Tibial artery (tissue), 4 donors: ENCODE measurements at regions not wholly inside any gene's neighbourhood (a gene's known extent, or its start where the extent isn't known, plus 50 kb on each side); places are given as distances from the start of the nearest gene placed in this dataset.

Experiments used
- DNase-seq, 2 donors: peaks; one replicate each; pipeline ENCODE4 v3.0.0-alpha.2; 2019
- H3K27ac ChIP-seq, 2 donors: fragments of 200-600 bp; sonication (generic) in 1 of 2; 1 replicate in 1 of 2; 2 replicates in 1 of 2; pipeline ENCODE4 v1.5.1; 2018 to 2019; ENCODE audit warnings: mild to moderate bottlenecking in 1 of 2
- H3K27me3 ChIP-seq, 2 donors: fragments of 200-600 bp; sonication (generic) in 1 of 2; one replicate each; pipeline versions ENCODE4 v1.5.1 to v1.6.0; 2016 to 2019
- H3K36me3 ChIP-seq, 3 donors: fragments of 200-600 bp; sonication (generic) in 2 of 3; one replicate each; pipeline ENCODE4 v1.5.1; 2016 to 2019; ENCODE audit warnings: mild to moderate bottlenecking in 2 of 3
- H3K4me1 ChIP-seq, 4 donors: fragments of 200-600 bp; sonication (generic) in 2 of 4; 1 replicate in 3 of 4; 2 replicates in 1 of 4; pipeline ENCODE4 v1.5.1; 2016 to 2019
- H3K4me3 ChIP-seq, 2 donors: fragments of 200-600 bp; sonication (generic) in 1 of 2; 1 replicate in 1 of 2; 2 replicates in 1 of 2; pipeline ENCODE4 v1.5.1; 2018 to 2019; ENCODE audit warnings: mild to moderate bottlenecking in 2 of 2
- H3K9me3 ChIP-seq, 3 donors: fragments of 200-600 bp; sonication (generic) in 1 of 3; one replicate each; pipeline ENCODE4 v1.5.1; 2016 to 2019
- intact Hi-C: fragments of 100-400 bp; cut with DNase I; formaldehyde crosslinking; loops from one replicate; pipeline ENCODE4 v1.15.0; 2023; ENCODE audit warnings: low total_unique reads
- TF ChIP-seq, protein P1 (sequence below), 2 experiments: fragments of 200-600 bp in 1 of 2; fragments of 450-650 bp in 1 of 2; IDR thresholded peaks; one replicate each; pipeline ENCODE4 v1.5.1; 2017 to 2019; ENCODE audit warnings: antibody characterized with exemption in 2 of 2, mild to moderate bottlenecking in 1 of 2, moderate library complexity in 1 of 2

DNA sequence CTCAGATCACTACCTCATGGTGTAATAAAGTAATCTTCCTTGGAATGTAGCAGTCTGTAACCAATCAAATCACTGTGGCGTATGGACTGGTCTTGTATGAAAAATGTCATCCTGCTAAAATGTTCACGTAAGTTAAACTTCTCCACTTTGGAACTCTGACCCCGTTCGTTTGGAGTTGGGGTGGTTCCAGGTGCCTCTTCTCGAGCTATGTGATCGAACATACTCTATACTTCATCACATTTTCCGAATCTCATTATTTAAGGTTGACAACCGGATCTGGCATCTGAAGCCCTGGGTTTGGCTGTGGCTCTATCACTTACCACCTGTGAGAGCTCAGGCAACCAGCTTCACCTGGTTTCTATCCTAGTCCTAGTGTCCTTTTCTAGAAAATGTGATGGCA, 148.0 kb upstream of the MYCN start:
- Histone ChIP-seq H3K27me3 (peaks cover 0 to 47% of the 10 kb centered on the region in 2 donors), H3K27ac (no peak overlapping the region), H3K4me1 (no peaks in the 10 kb centered on the region), H3K36me3 (no peaks in the 10 kb centered on the region), H3K4me3 (no peak overlapping the region), H3K9me3 (no peaks in the 10 kb centered on the region)
- TF ChIP-seq, protein P1, sequence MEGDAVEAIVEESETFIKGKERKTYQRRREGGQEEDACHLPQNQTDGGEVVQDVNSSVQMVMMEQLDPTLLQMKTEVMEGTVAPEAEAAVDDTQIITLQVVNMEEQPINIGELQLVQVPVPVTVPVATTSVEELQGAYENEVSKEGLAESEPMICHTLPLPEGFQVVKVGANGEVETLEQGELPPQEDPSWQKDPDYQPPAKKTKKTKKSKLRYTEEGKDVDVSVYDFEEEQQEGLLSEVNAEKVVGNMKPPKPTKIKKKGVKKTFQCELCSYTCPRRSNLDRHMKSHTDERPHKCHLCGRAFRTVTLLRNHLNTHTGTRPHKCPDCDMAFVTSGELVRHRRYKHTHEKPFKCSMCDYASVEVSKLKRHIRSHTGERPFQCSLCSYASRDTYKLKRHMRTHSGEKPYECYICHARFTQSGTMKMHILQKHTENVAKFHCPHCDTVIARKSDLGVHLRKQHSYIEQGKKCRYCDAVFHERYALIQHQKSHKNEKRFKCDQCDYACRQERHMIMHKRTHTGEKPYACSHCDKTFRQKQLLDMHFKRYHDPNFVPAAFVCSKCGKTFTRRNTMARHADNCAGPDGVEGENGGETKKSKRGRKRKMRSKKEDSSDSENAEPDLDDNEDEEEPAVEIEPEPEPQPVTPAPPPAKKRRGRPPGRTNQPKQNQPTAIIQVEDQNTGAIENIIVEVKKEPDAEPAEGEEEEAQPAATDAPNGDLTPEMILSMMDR (IDR thresholded peaks at IDR 0.05): no peak
- DNase-seq: no peak
- intact Hi-C loops: no loop called here

DNA sequence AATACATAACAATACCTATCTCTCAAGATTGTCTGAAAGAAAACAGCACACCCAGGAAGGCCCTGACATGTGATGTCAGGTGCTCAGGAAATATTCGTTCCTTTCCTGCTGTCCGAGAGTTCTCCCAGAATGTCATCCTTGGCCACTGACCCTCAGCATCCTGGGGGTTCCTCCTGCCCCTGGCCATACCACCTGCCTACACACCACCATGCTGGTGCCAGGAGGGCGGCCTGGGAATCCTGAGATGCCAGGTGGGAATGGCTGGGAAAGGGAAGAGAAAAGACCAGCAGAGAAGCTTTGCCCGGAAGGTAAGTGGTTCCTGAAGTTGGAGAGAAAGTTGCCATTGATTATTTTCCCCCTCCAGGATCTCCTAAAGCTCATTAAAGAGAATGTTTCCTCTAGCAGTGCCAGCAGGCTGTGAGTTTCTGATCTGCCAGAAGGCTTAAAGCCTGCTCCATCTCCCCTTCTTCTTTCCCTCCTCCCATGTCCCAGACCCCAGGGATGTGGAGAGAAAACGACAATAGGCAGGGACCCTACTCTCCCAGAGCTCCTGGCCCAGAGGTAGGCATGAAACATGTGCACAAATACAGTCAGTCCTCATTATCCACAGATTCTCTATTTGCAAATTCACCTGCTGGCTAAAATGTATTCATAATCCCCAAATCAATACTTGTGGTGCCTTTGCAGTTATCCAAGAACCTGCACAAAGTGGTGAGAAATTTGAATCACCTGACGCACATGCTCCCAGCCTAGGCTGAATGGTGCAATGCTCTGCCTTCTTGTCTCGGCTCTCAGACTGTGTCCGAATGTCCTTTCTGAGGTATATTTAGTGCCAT, 147.1 kb upstream of the MYCN start:
- TF ChIP-seq, protein P1 (IDR thresholded peaks at IDR 0.05): no peak

DNA sequence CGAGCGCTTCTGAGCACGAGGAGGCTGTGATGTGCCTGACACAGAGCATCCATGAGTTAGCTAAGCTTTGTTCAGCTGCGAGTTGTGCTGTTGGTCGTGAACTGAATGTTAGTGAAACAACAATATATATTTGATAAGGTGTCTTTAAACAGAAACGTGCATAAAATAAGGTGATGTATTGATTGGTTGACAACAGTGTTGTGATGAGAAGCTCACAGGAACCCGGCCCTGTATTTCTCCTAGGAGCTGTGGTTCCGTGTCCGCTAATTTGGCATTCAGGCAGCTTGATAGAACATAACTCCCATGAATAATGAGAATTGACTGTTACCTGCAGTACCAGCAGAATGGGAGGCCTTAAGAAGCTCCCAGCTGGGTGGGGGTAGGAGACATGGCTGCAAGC, 146.4 kb upstream of the MYCN start:
- no peaks in the 10 kb centered on the region for H3K4me1 ChIP-seq
- no peak overlapping the region for H3K4me3 ChIP-seq
- H3K27me3 ChIP-seq: peaks cover 0 to 45% of the 10 kb centered on the region in 2 donors
- no peak for DNase-seq
- intact Hi-C loops: no loop called here
- TF ChIP-seq, protein P1 (IDR thresholded peaks at IDR 0.05): no peak
- H3K27ac ChIP-seq: no peak overlapping the region
- no peaks in the 10 kb centered on the region for H3K36me3 ChIP-seq
- no peaks in the 10 kb centered on the region for H3K9me3 ChIP-seq

More for the DNA sequence above, 147.1 kb upstream of the MYCN start:
- Histone ChIP-seq H3K9me3 (no peaks in the 10 kb centered on the region), H3K36me3 (no peaks in the 10 kb centered on the region), H3K27me3 (peaks cover 0 to 52% of the 10 kb centered on the region in 2 donors), H3K27ac (no peak overlapping the region), H3K4me1 (no peaks in the 10 kb centered on the region), H3K4me3 (no peak overlapping the region)
- DNase-seq: no peak
- intact Hi-C loops: no loop called here

DNA sequence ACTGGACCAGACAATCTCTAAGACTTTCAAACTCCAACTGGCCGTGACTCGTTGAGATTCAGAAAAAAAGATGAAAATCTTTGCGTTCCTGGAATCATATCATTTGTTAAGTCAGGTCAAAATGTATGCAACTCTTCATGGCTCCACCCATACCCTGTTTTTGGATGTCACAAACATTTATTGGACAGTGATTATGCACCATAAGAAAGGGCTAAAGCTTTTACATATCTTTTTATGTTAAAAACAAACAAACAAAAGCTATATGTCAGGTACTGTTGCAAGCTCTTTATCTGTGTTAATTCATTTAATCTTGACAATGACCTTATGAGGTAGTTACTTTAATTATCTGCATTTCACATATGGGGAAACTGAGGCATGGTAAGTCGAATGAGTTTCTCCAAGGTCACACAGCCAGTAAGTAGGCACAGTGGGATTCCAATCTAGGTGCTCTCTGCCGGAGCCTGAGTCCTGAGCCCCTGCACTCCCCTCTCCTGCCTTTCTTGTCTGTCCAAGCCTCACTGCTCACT, 145.7 kb upstream of the MYCN start:
- Histone ChIP-seq H3K36me3 (no peaks in the 10 kb centered on the region), H3K4me1 (no peaks in the 10 kb centered on the region), H3K27ac (no peak overlapping the region), H3K27me3 (peaks cover 0 to 47% of the 10 kb centered on the region in 2 donors), H3K9me3 (no peaks in the 10 kb centered on the region), H3K4me3 (no peak overlapping the region)
- TF ChIP-seq, protein P1 (IDR thresholded peaks at IDR 0.05): no peak
- intact Hi-C loops: no loop called here
- DNase-seq: no peak

DNA sequence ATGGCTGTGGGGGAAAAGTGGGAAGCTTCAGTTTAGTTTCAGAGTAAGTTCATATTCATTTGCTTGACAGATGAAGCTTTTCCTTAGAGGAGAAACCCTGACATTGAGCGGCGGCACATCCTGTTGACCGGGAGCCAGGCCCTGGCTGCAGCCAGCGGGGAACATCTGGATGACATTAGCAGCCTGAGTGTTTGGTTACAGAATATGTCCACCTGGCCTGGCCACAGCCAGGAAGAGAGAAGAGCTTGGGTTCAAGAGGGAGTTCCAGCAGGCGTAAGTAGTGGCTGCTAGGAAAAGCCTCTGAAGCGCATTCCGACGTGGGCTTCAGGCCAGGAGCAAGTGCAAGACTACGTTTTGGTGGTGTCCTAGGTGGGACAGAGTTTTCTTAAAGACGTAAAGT, 144.9 kb upstream of the MYCN start:
- no peaks in the 10 kb centered on the region for H3K9me3 ChIP-seq
- no peak for DNase-seq
- peaks cover 0 to 46% of the 10 kb centered on the region in 2 donors for H3K27me3 ChIP-seq
- intact Hi-C loops: no loop called here
- no peak overlapping the region for H3K4me3 ChIP-seq
- no peaks in the 10 kb centered on the region for H3K36me3 ChIP-seq
- no peak overlapping the region for H3K27ac ChIP-seq
- H3K4me1 ChIP-seq: no peaks in the 10 kb centered on the region
- TF ChIP-seq, protein P1 (IDR thresholded peaks at IDR 0.05): no peak
